SK-N-MC (cell line): ENCODE measurements at regions not wholly inside any gene's neighbourhood (a gene's known extent, or its start where the extent isn't known, plus 50 kb on each side); places are given as distances from the start of the nearest gene placed in this dataset.

Source experiments
- FOXP2 ChIP-seq: optimal IDR thresholded peaks from 2 replicates; pipeline ENCODE3; 2011; ENCODE audit warnings: mild to moderate bottlenecking, moderate library complexity; ENCODE audit not compliant: insufficient read depth; ENCODE audit errors: extremely low read length, control extremely low read depth
- POLR2AphosphoS5 ChIP-seq: IDR thresholded peaks from 2 replicates; pipeline ENCODE4 v1.6.1; 2012; ENCODE audit warnings: mild to moderate bottlenecking, low read depth, low read length, borderline replicate concordance

DNA sequence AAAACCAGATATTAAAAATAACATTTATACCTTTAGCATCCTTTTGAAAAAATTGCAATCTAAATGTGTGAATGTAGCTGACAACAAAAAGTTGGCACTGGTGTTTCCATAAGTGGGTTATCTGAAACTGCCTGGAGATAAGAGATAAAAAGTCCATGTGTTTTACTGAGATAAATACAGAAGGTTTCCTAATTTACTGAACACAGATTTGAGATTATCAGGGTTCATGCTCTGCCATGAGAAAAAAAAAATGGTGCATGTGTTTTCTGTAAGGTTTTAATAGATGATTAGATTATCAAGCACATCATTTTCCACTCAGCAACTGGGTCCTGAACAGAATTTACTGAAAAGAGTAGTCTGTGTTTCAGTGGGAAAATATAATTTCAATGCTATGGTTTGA lies 326.2 kb upstream of the SLIT2 start:
- TF ChIP-seq FOXP2 = no peak
- TF ChIP-seq POLR2AphosphoS5 = no peak
